ENCODE measurements at regions not wholly inside any gene's neighbourhood (a gene's known extent, or its start where the extent isn't known, plus 50 kb on each side); places are given as distances from the start of the nearest gene placed in this dataset.
A peak's percentile ranks its signal among the peaks of the same experiment; 100 is the strongest.

DNA sequence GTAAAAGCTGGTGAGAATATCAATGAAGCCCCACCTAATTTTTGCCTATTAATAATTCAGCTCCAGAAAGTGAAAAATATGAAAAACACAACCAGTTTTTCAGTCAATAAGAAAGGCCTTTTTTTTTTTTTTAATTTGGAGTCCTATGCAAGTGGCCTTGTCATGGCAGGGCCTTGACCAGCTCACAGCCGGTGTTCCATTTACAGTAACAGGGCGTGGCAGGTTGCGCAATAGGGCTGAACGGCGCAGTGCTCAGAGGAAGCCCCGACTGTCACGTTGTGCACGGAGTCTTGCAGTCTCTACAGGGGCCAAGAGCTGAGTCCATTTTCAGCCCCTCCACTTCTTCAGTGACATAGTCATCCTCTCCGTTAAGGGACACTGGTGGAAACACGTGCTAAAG, 184.1 kb upstream of the FN1 start:
- Mint-ChIP-seq H3K27me3 (ENCODE audit: low read depth, poor library complexity) (peaks cover 4% of the 10 kb centered on the region), H3K36me3 (ENCODE audit: low read depth) (peaks cover 20% of the 10 kb centered on the region), H3K27ac (peak overlapping the region; percentile 97), H3K4me3 (peak overlapping the region; percentile 31), H3K9me3 (peaks cover 24% of the 10 kb centered on the region), H3K4me1 (peaks cover 58% of the 10 kb centered on the region)
- TF ChIP-seq, protein P1, sequence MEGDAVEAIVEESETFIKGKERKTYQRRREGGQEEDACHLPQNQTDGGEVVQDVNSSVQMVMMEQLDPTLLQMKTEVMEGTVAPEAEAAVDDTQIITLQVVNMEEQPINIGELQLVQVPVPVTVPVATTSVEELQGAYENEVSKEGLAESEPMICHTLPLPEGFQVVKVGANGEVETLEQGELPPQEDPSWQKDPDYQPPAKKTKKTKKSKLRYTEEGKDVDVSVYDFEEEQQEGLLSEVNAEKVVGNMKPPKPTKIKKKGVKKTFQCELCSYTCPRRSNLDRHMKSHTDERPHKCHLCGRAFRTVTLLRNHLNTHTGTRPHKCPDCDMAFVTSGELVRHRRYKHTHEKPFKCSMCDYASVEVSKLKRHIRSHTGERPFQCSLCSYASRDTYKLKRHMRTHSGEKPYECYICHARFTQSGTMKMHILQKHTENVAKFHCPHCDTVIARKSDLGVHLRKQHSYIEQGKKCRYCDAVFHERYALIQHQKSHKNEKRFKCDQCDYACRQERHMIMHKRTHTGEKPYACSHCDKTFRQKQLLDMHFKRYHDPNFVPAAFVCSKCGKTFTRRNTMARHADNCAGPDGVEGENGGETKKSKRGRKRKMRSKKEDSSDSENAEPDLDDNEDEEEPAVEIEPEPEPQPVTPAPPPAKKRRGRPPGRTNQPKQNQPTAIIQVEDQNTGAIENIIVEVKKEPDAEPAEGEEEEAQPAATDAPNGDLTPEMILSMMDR (IDR thresholded peaks at IDR 0.05) = no peak
- no peak for DNase-seq

DNA sequence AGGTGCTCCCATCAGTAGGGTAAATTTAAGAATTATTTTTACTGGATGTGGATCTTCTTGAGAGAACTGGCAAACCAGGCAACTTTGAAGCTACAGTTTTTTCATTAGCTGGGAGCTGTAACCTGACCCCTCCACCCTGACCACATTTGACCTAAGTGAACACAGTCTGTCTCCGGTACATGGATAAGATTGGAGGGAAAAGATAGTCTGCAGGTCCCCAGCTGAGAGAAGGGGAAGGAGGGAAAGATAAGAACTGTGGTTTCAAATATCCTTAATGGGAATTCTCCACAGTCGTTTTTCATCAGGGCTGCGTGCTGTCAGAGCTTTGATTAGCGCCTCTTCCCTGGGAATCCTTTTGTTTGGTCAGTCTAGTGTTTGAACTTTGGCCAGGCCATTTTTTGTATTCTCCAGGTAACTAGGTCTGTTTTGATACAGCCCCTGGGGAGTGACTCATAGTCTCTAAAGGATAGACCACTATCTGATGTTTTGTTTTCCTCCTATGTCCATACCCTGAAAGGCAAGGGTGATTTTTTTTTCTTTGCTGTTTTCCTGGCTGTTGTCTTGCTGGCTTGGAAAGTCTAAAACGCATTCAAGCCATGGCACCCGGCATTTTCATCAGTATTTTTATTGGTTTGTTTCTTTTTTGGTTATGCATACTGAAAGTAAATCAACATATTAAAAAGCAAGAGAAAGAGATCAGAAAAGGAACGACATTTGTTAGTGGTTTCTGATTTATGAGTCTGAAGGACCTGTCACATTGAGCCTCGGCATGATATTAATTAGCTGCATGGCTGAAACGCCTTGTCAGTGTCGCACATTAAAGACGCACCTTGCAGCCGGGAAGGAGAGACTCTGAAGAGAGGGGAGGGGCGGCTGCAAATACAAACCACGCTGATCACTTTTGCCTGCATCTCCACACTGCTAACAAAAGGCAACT, 183.4 kb upstream of the FN1 start:
- TF ChIP-seq, protein P1 (IDR thresholded peaks at IDR 0.05) = no peak
- Mint-ChIP-seq H3K4me1 (peaks cover 59% of the 10 kb centered on the region), H3K9me3 (peaks cover 30% of the 10 kb centered on the region), H3K4me3 (peak overlapping the region; percentile 31), H3K27me3 (ENCODE audit: low read depth, poor library complexity) (peaks cover 4% of the 10 kb centered on the region), H3K27ac (peak overlapping the region; percentile 97), H3K36me3 (ENCODE audit: low read depth) (peaks cover 26% of the 10 kb centered on the region)
- DNase-seq = peak; percentile 57

DNA sequence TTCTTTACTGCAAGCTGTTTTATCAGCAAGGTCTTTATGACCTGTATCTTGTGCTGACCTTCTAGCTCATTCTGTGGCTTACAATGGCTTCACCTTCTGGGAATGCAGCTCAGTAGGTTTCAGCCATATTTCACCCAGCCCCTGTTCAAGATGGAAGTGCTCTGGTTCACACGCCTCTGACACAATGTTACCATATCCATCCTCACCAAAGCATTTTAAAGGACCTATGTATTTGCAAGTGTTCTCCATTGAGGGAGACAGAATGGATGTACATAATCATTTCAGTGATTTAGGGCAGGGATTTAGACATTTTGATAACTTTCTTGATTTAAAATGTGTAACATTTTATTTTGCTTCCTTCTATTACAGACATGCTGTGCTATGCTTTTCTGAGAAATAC, 182.3 kb upstream of the FN1 start:
- H3K36me3 Mint-ChIP-seq (ENCODE audit: low read depth) = peaks cover 27% of the 10 kb centered on the region
- H3K4me1 Mint-ChIP-seq = peaks cover 65% of the 10 kb centered on the region
- DNase-seq = no peak
- H3K4me3 Mint-ChIP-seq = peak overlapping the region; percentile 36
- H3K27me3 Mint-ChIP-seq (ENCODE audit: low read depth, poor library complexity) = peaks cover 8% of the 10 kb centered on the region
- TF ChIP-seq, protein P1 (IDR thresholded peaks at IDR 0.05) = no peak
- H3K9me3 Mint-ChIP-seq = peaks cover 38% of the 10 kb centered on the region
- H3K27ac Mint-ChIP-seq = peak overlapping the region; percentile 97

DNA sequence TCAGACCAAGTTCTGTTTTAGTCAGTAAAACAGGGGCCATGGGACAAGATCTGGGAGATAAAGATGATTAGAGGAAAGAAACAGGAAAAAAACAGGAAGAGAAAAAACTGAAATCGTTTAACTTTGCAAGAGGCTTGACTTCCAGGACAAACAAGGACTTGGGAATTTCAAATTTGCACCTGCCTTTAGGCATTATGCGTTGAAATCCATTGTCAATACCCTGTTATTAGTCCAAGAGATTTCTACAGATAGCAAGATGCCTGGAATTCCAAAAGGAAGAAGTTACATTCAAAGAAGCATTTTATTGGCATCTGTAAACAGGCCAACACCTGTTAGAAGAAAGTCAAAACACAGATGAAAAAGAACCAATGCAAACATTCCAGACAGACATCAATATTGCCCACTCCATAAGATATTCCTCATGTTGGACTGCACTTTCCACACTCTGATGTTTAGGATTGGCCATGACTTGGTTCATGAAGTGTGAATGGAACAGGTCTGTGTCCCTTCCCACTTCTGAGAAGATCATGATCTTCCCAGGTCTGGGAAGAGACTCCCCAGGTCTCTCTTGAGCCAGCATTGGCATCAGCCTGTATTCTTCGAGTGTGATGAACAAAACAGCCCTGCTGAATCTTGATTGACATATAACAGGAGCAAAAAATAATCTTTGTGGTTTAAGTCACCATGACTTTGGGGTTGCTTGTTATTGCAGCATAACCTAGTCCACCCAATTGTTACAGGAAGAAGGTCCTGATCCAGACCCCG, 181.4 kb upstream of the FN1 start:
- Mint-ChIP-seq H3K4me1 (peaks cover 65% of the 10 kb centered on the region), H3K9me3 (peaks cover 38% of the 10 kb centered on the region), H3K27ac (peak overlapping the region; percentile 66), H3K36me3 (ENCODE audit: low read depth) (peaks cover 27% of the 10 kb centered on the region), H3K27me3 (ENCODE audit: low read depth, poor library complexity) (peaks cover 8% of the 10 kb centered on the region), H3K4me3 (no peak overlapping the region)
- TF ChIP-seq, protein P1 (IDR thresholded peaks at IDR 0.05) = no peak
- no peak for DNase-seq

DNA sequence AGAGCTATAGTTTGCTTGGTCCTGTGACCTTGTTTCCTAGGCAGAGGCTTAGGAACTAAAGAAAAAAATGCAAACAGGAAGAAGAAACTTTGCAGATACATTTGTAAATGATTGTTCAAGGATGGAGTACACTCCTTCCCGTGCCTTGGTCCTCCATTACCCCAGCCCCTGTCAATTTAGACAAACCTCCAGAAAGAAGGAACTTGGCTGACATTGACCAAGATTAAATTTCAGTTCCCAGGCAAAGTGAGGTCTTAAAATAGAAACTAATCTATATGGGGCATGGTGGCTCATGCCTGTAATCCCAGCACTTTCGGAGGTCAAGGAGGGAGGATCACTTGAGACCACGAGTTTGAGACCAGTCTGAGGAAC, 179.9 kb upstream of the FN1 start:
- Mint-ChIP-seq H3K27me3 (ENCODE audit: low read depth, poor library complexity) (peaks cover 10% of the 10 kb centered on the region), H3K36me3 (ENCODE audit: low read depth) (peaks cover 27% of the 10 kb centered on the region), H3K4me1 (peaks cover 69% of the 10 kb centered on the region)

More for the DNA sequence above, 179.9 kb upstream of the FN1 start:
- DNase-seq = no peak
- TF ChIP-seq, protein P1 (IDR thresholded peaks at IDR 0.05) = no peak
- Mint-ChIP-seq H3K27ac (peak overlapping the region; percentile 52), H3K9me3 (peaks cover 38% of the 10 kb centered on the region), H3K4me3 (no peak overlapping the region)

Measured in nephron progenitor cell (in vitro differentiated cells).